Esophagus (tissue), 2 donors: ENCODE measurements at regions not wholly inside any gene's neighbourhood (a gene's known extent, or its start where the extent isn't known, plus 50 kb on each side); places are given as distances from the start of the nearest gene placed in this dataset.

Experiments
- H3K27ac ChIP-seq, 2 donors: one replicate each; pipeline ENCODE4 v1.5.1; 2013; ENCODE audit warnings: low read depth in 2 of 2, mild to moderate bottlenecking in 2 of 2, inconsistent platforms in 1 of 2, low read length in 1 of 2, moderate library complexity in 1 of 2
- H3K27me3 ChIP-seq, 2 donors: one replicate each; pipeline ENCODE4 v1.6.1; 2013; ENCODE audit warnings: low read length in 2 of 2, control low read depth in 1 of 2, mild to moderate bottlenecking in 1 of 2; ENCODE audit not compliant: insufficient read depth in 2 of 2, control insufficient read depth in 1 of 2
- H3K36me3 ChIP-seq, 2 donors: one replicate each; pipeline ENCODE4 v1.6.1; 2013; ENCODE audit warnings: low read length in 1 of 2; ENCODE audit not compliant: control insufficient read depth in 2 of 2, insufficient read depth in 2 of 2
- H3K4me1 ChIP-seq, 2 donors: one replicate each; pipeline ENCODE4 v1.6.1; 2013; ENCODE audit warnings: low read length in 1 of 2; ENCODE audit not compliant: control insufficient read depth in 2 of 2, insufficient read depth in 2 of 2
- H3K4me3 ChIP-seq, 2 donors: one replicate each; pipeline ENCODE4 v1.5.1; 2013; ENCODE audit warnings: low read length in 2 of 2, mild to moderate bottlenecking in 2 of 2, low read depth in 1 of 2, moderate library complexity in 1 of 2
- H3K9me3 ChIP-seq, 2 donors: one replicate each; pipeline ENCODE4 v1.6.1; 2013; ENCODE audit warnings: mild to moderate bottlenecking in 2 of 2, low read depth in 1 of 2, low read length in 1 of 2, moderate library complexity in 1 of 2; ENCODE audit not compliant: control insufficient read depth in 2 of 2, insufficient read depth in 1 of 2
- WGBS, 2 donors: extraction: QIAGEN DNeasy Blood & Tissue Kit; methylation state at CpG; one replicate each; pipeline ENCODE4 v1.1.7; 2013; 5-methylcytosine and 5-hydroxymethylcytosine counted together
- donor health status: healthy with polysubstance abuse.
- donor health status: Bipolar disorder and iron deficiency.

DNA sequence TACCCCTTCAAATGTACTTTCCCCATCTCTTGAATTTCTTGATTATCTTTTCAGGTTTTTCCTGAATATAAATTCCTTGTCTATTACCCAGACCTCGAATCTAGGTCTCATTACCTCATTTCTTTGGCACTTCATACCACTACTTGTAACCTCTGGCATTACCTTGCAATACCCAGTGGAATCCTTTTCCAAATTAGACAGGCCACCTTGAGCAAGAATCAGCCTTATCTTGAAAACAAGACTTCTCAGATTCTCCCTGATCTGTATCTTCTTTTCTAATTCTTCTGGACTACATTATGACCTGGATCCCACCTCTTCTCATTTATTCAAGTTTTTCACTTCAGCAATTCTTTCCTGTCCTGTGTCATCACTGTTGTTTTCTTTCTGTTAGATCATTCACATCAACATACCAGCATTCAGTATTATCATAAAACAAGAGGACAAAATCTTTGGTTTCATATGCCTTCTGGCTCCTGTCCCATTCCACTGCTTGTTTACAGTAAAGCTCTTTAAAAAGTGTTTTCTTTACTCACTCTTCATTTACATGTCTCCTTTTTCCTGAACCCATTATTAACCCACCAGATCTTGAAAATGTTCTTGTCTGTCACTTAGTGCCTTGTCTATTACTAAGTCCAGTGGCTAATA is 275.6 kb upstream of the HS3ST1 start:
- no peak overlapping the region for H3K27ac ChIP-seq
- peaks cover 0 to 2% of the 10 kb centered on the region in 2 donors for H3K4me1 ChIP-seq
- H3K9me3 ChIP-seq, result no peaks in the 10 kb centered on the region
- no peaks in the 10 kb centered on the region for H3K27me3 ChIP-seq
- no peak overlapping the region for H3K4me3 ChIP-seq
- 48 to 49% methylated on average over 1 of the region's 1 CpG for WGBS, 2 donors
- H3K36me3 ChIP-seq, result no peaks in the 10 kb centered on the region

DNA sequence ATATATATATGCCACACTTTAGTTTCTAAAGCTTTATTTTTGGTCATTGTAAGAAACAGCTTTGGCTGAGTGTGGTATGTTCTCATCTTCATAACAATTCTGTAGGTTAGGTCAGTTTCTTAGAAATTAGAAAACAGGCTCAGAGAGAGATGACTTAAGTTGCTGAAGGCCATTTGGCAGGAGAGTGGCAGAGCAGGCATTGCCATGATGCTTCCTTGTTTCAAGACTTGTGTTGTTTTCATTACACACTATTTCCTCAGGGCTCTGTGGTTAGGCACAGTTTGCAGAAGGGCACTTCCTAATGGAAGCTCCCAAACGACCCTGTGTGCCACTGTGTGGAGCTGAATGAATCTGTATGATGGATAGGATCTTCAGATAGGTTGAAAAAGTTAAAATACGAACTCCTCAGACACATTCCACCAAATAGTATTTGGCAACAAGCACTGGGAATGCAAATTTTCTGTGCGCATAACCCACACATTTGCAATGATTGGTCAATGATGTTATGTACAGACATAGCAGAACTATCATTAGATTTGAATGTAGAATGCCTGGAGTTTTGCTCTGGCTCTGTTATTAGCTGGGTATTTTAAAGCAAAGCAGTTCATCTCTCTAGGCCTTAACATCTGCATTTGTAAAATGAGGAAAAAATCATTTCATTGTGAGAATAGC is 274.3 kb upstream of the HS3ST1 start:
- Histone ChIP-seq H3K36me3 (no peaks in the 10 kb centered on the region), H3K27ac (no peak overlapping the region), H3K9me3 (no peaks in the 10 kb centered on the region), H3K4me1 (peaks cover 0 to 2% of the 10 kb centered on the region in 2 donors), H3K27me3 (no peaks in the 10 kb centered on the region), H3K4me3 (no peak overlapping the region)
- WGBS, 2 donors, result 60% methylated on average over 3 of the region's 3 CpGs

DNA sequence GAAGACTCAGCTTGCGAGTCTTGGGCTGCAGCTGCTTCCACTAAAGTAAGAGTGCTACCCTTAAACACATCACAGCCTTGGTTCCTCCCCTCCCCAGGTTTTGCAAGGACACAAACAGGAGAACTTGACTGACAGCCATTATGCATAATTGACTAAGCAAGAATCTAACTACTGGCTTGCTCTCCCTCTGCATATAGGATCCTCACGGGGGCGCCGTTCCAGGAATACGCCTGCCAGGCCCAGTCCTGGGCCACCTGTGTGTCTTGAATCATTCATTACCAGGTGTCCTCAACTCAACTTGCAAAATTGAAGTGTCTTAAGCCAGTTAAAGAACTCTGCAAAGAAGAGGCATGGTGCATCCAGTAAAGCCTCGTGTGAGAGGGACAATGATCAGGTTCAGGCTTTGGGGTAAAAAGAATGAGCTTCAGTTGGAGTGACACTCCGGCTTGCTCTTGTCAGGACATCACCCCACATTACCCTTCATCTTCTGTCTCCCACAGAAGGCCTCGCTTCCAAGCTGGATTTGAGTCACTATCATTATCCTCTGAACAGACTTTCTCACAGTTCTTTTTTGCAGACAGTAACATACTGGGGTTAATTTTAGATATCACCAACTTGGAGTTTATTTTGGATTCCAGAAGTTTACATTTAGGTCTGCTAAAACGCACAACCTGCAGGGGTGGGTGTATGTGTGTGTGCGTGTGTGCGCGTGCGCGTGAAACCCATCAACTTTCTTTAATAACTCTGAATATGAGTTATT is 273.5 kb upstream of the HS3ST1 start:
- H3K4me1 ChIP-seq, result peaks cover 0 to 2% of the 10 kb centered on the region in 2 donors
- no peak overlapping the region for H3K4me3 ChIP-seq
- H3K27me3 ChIP-seq, result no peaks in the 10 kb centered on the region
- H3K9me3 ChIP-seq, result no peaks in the 10 kb centered on the region
- WGBS, 2 donors, result 86 to 88% methylated on average over 14 of the region's 14 CpGs
- H3K27ac ChIP-seq, result no peak overlapping the region
- no peaks in the 10 kb centered on the region for H3K36me3 ChIP-seq

DNA sequence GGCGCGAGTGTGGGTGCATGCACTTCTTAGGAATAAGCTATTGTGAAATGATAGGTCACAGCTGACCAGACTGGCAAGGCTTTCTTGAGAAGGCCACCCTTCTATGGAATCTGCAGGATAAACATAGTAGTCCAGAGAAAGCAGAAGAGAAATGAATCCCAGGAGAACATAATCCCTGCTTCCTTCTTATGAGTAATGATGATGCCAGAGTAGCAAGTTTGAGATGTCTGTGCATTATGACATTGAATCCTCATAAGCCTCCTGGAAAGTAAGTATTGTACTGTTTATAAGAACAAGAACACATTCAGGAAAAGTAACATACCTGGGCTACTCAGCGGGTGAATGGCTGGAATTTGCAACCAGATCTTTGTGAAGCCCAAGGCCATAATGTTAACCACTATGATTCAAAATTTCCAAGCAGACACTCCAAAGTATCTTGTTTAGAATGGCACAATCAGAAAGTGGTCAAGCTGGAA is 272.1 kb upstream of the HS3ST1 start:
- H3K27me3 ChIP-seq, result no peaks in the 10 kb centered on the region
- WGBS, 2 donors, result 82 to 83% methylated on average over 3 of the region's 3 CpGs

DNA sequence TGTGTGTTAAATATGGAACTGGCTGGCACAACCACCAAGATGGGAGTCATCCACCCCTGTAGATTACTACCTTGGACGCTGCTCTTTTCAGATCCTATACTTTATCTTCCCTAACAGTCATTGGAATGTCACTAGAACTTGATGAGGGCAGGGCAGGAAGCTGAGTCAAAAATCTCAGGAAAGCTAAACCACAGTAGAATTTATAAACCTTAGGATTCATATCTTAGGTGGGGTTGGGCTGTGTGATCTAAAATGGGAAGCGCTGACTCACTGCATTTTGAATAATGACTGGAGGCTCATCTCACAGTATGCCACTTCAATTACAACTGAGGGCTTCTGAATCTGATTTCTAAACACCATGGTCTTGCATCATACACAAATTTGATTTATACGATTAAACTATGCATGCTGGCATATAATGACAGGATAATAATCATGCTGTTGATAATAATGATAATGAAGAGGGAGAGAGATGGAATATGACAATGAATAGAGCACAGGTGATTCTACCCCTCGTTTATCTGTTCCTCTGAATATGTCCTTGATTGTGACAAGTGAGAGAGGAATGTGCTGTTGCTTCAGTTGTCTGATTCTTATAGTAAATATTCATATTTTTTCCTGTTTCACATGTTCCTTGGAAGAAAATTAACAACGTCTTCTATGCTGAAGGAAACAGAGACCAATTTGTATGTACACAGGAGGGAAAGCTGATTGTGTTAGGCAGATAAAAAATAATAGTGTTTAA is 270.3 kb upstream of the HS3ST1 start:
- Histone ChIP-seq H3K4me1 (peaks cover 0 to 2% of the 10 kb centered on the region in 2 donors), H3K36me3 (no peaks in the 10 kb centered on the region), H3K9me3 (no peaks in the 10 kb centered on the region), H3K27ac (no peak overlapping the region), H3K27me3 (no peaks in the 10 kb centered on the region), H3K4me3 (no peak overlapping the region)
- WGBS, 2 donors, result 45 to 56% methylated on average over 5 of the region's 5 CpGs

More for the DNA sequence above, 272.1 kb upstream of the HS3ST1 start:
- no peaks in the 10 kb centered on the region for H3K36me3 ChIP-seq
- H3K27ac ChIP-seq, result no peak overlapping the region
- peaks cover 0 to 2% of the 10 kb centered on the region in 2 donors for H3K4me1 ChIP-seq
- no peaks in the 10 kb centered on the region for H3K9me3 ChIP-seq
- H3K4me3 ChIP-seq, result no peak overlapping the region

DNA sequence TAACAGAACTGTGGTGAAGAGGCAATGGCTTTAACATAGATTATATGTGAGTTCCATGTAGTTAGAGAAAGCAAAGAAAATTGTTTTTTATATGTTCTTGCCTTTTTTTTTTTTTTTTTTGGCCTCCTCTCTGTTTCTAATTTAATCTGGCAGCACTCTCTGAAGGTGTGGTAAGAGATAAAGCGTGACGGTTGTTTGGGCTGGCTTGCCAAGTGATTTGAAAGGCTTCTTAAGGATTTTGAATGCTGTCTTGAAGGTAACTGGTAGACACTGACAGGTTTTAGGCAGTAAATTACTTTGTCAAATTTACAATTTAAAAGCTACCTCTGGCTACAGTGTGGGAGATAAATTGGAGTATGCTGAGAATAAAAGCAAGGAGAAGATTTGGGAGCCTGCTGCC is 269.3 kb upstream of the HS3ST1 start:
- WGBS, 2 donors, result 39 to 42% methylated on average over 2 of the region's 2 CpGs
- peaks cover 0 to 2% of the 10 kb centered on the region in 2 donors for H3K4me1 ChIP-seq
- H3K36me3 ChIP-seq, result no peaks in the 10 kb centered on the region
- no peak overlapping the region for H3K27ac ChIP-seq
- no peaks in the 10 kb centered on the region for H3K27me3 ChIP-seq
- H3K4me3 ChIP-seq, result no peak overlapping the region
- no peaks in the 10 kb centered on the region for H3K9me3 ChIP-seq

DNA sequence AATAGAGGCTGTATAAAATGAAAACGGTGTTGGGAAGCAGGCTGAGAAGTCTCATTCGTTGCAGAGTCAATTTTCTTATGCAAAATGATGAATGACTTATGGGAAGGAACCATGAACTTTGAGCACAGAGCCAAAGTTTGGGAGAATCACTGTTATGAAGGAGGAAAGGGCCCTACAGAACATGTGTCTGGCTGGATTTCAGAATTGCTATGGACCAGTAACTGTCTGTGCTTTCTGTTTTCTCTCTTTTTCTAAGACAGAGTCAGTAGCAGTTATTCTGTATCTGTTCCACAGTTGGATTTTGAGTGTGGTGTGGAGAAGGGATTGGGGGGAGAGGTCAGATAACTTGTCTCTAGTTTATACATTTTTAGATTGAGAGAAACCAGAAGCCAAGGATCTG is 265.0 kb upstream of the HS3ST1 start:
- Histone ChIP-seq H3K9me3 (no peaks in the 10 kb centered on the region), H3K36me3 (no peaks in the 10 kb centered on the region), H3K27me3 (no peaks in the 10 kb centered on the region), H3K27ac (no peak overlapping the region), H3K4me3 (no peak overlapping the region), H3K4me1 (no peaks in the 10 kb centered on the region)
- 22 to 29% methylated on average over 2 of the region's 2 CpGs for whole genome bisulfite sequencing, 2 donors

DNA sequence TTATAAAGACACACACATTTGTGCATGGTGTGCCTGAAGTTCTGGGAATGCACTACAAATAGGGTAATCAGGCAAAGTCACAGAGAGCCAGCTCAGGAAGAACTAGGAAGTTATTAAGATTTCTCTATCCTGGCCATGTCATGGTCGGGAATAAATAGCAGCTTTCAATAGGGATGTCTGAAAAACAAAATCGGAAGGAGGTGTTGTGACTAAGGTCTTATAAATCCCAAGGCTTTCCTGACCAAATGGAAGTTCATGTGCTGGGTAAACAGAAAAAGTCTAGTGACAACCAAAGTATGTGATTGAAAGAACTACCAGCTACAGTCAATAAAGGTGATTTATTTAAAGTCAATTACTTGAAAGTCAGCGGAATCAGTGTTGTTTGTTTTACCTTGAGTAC is 262.5 kb upstream of the HS3ST1 start:
- no peaks in the 10 kb centered on the region for H3K9me3 ChIP-seq
- no peaks in the 10 kb centered on the region for H3K4me1 ChIP-seq
- H3K36me3 ChIP-seq, result no peaks in the 10 kb centered on the region
- H3K27ac ChIP-seq, result no peak overlapping the region
- 53 to 61% methylated on average over 3 of the region's 3 CpGs for WGBS, 2 donors
- no peaks in the 10 kb centered on the region for H3K27me3 ChIP-seq
- H3K4me3 ChIP-seq, result no peak overlapping the region

DNA sequence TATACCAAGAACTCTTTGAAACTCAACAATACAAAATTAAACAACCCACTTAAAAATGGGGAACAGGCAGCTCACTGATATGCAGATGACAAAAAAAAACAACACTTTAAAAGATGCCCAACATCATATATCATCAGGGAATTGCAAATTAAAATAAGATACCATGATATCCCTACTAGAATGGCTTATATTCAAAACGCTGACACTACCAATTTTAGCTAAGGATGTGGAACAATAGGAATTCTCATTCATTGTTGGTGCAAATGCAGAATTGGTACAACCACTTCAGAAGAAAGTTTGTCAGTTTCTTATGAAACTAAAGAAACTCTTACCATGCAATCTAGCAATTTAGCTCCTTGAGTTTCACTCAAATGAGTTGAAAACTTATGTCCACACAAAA is 259.0 kb upstream of the HS3ST1 start:
- Histone ChIP-seq H3K9me3 (no peaks in the 10 kb centered on the region), H3K27me3 (no peaks in the 10 kb centered on the region), H3K36me3 (no peaks in the 10 kb centered on the region), H3K27ac (no peak overlapping the region), H3K4me1 (no peaks in the 10 kb centered on the region), H3K4me3 (no peak overlapping the region)
- 86 to 87% methylated on average over 1 of the region's 1 CpG for WGBS, 2 donors
